C4-2B (cell line): ENCODE measurements at regions not wholly inside any gene's neighbourhood (a gene's known extent, or its start where the extent isn't known, plus 50 kb on each side); places are given as distances from the start of the nearest gene placed in this dataset.

Experiments
- H3K27ac ChIP-seq: fragments of 450-650 bp; 2 replicates; pipeline ENCODE4 v1.5.1; 2017
- CTCF ChIP-seq: fragments of 450-650 bp; conservative IDR thresholded peaks from 2 replicates; pipeline ENCODE4 v1.5.1; 2017; ENCODE audit warnings: mild to moderate bottlenecking
- ZFX ChIP-seq: fragments of 450-650 bp; IDR thresholded peaks from 2 replicates; pipeline ENCODE4 v1.6.1; 2017

- no peak for TF ChIP-seq ZFX
- no peak for TF ChIP-seq CTCF
- no peak overlapping the region for H3K27ac ChIP-seq
These were observed 108.8 kb upstream of the RPL38 start for GRCh38 chr17:74094651-74095050.

GRCh38 chr17:74096456-74096855 lies 107.0 kb upstream of the RPL38 start:
- TF ChIP-seq ZFX: no peak
- no peak for TF ChIP-seq CTCF
- no peak overlapping the region for H3K27ac ChIP-seq

GRCh38 chr17:74097450-74098135 lies 105.9 kb upstream of the RPL38 start:
- TF ChIP-seq ZFX (no peak), CTCF (no peak)
- H3K27ac ChIP-seq: no peak overlapping the region

GRCh38 chr17:74098136-74099024 lies 105.1 kb upstream of the RPL38 start:
- no peak for TF ChIP-seq CTCF
- TF ChIP-seq ZFX: no peak
- H3K27ac ChIP-seq: no peak overlapping the region

GRCh38 chr17:74099442-74100340 lies 103.8 kb upstream of the RPL38 start:
- TF ChIP-seq CTCF: no peak
- TF ChIP-seq ZFX: no peak
- H3K27ac ChIP-seq: no peak overlapping the region

GRCh38 chr17:74104921-74105320 lies 98.6 kb upstream of the RPL38 start:
- TF ChIP-seq ZFX (no peak), CTCF (no peak)
- no peak overlapping the region for H3K27ac ChIP-seq
